ENCODE measurements at regions not wholly inside any gene's neighbourhood (a gene's known extent, or its start where the extent isn't known, plus 50 kb on each side); places are given as distances from the start of the nearest gene placed in this dataset.

GRCh38 chr3:106014518-106014917, 145.7 kb upstream of the CBLB start:
- WGBS, 2 experiments (ENCODE audit: insufficient coverage in 1 of 2, insufficient read length in 1 of 2) = 94% methylated on average over 1 of the region's 1 CpG; no CpG with 5 or more reads in 1 of the 2 experiments
- no peak overlapping the region for H3K4me3 Mint-ChIP-seq
- H3K27ac ChIP-seq (ENCODE audit: low read depth, low read length) = no peak overlapping the region
- no peaks in the 10 kb centered on the region for H3K27me3 Mint-ChIP-seq (ENCODE audit: insufficient read depth)
- DNase-seq = no peak
- peaks cover 28% of the 10 kb centered on the region for H3K4me1 Mint-ChIP-seq
- H3K36me3 Mint-ChIP-seq (ENCODE audit: low read depth) = no peaks in the 10 kb centered on the region
- peaks cover 6% of the 10 kb centered on the region for H3K9me3 Mint-ChIP-seq
- H3K36me3 ChIP-seq (ENCODE audit: control insufficient read depth, insufficient read depth, low read length) = no peaks in the 10 kb centered on the region
- H3K27me3 ChIP-seq (ENCODE audit: control insufficient read depth, insufficient read depth, low read length, poor library complexity, severe bottlenecking) = no peaks in the 10 kb centered on the region
- no peak overlapping the region for H3K27ac Mint-ChIP-seq
- H3K4me1 ChIP-seq (ENCODE audit: control insufficient read depth, insufficient read depth, low read length) = peaks cover 2% of the 10 kb centered on the region
- no peak overlapping the region for H3K9ac ChIP-seq (ENCODE audit: extremely low read depth, low read length, poor library complexity, severe bottlenecking)
- H3K4me3 ChIP-seq (ENCODE audit: low read length) = no peak overlapping the region
- H3K9me3 ChIP-seq (ENCODE audit: control insufficient read depth, low read length) = peaks cover 12% of the 10 kb centered on the region
- TF ChIP-seq CTCF (conservative IDR thresholded peaks at IDR 0.05) = no peak

GRCh38 chr3:106014971-106015370, 146.2 kb upstream of the CBLB start:
- peaks cover 8% of the 10 kb centered on the region for H3K9me3 ChIP-seq (ENCODE audit: control insufficient read depth, low read length)
- H3K27me3 ChIP-seq (ENCODE audit: control insufficient read depth, insufficient read depth, low read length, poor library complexity, severe bottlenecking) = no peaks in the 10 kb centered on the region
- DNase-seq = no peak
- TF ChIP-seq CTCF (conservative IDR thresholded peaks at IDR 0.05) = no peak
- H3K36me3 Mint-ChIP-seq (ENCODE audit: low read depth) = no peaks in the 10 kb centered on the region
- H3K9me3 Mint-ChIP-seq = peaks cover 6% of the 10 kb centered on the region
- H3K27ac ChIP-seq (ENCODE audit: low read depth, low read length) = no peak overlapping the region
- WGBS, 2 experiments (ENCODE audit: insufficient coverage in 1 of 2, insufficient read length in 1 of 2) = 80 to 93% methylated on average over 1 to 3 of the region's 3 CpGs
- H3K4me1 Mint-ChIP-seq = peaks cover 28% of the 10 kb centered on the region
- peaks cover 2% of the 10 kb centered on the region for H3K4me1 ChIP-seq (ENCODE audit: control insufficient read depth, insufficient read depth, low read length)
- H3K4me3 ChIP-seq (ENCODE audit: low read length) = no peak overlapping the region
- H3K27ac Mint-ChIP-seq = no peak overlapping the region
- no peaks in the 10 kb centered on the region for H3K27me3 Mint-ChIP-seq (ENCODE audit: insufficient read depth)
- no peak overlapping the region for H3K9ac ChIP-seq (ENCODE audit: extremely low read depth, low read length, poor library complexity, severe bottlenecking)
- H3K36me3 ChIP-seq (ENCODE audit: control insufficient read depth, insufficient read depth, low read length) = no peaks in the 10 kb centered on the region
- no peak overlapping the region for H3K4me3 Mint-ChIP-seq

GRCh38 chr3:106018102-106018501, 149.3 kb upstream of the CBLB start:
- H3K27ac Mint-ChIP-seq = no peak overlapping the region
- no peaks in the 10 kb centered on the region for H3K4me1 ChIP-seq (ENCODE audit: control insufficient read depth, insufficient read depth, low read length)
- H3K4me3 Mint-ChIP-seq = no peak overlapping the region
- no peaks in the 10 kb centered on the region for H3K36me3 ChIP-seq (ENCODE audit: control insufficient read depth, insufficient read depth, low read length)
- H3K4me3 ChIP-seq (ENCODE audit: low read length) = no peak overlapping the region
- no peak overlapping the region for H3K27ac ChIP-seq (ENCODE audit: low read depth, low read length)
- TF ChIP-seq CTCF (conservative IDR thresholded peaks at IDR 0.05) = no peak
- H3K9me3 ChIP-seq (ENCODE audit: control insufficient read depth, low read length) = peaks cover 6% of the 10 kb centered on the region
- H3K4me1 Mint-ChIP-seq = peaks cover 19% of the 10 kb centered on the region
- WGBS, 2 experiments (ENCODE audit: insufficient coverage in 1 of 2, insufficient read length in 1 of 2) = 86 to 95% methylated on average over 1 to 4 of the region's 4 CpGs
- H3K9ac ChIP-seq (ENCODE audit: extremely low read depth, low read length, poor library complexity, severe bottlenecking) = no peak overlapping the region
- no peak for DNase-seq
- peaks cover 6% of the 10 kb centered on the region for H3K9me3 Mint-ChIP-seq
- H3K36me3 Mint-ChIP-seq (ENCODE audit: low read depth) = no peaks in the 10 kb centered on the region
- no peaks in the 10 kb centered on the region for H3K27me3 Mint-ChIP-seq (ENCODE audit: insufficient read depth)
- H3K27me3 ChIP-seq (ENCODE audit: control insufficient read depth, insufficient read depth, low read length, poor library complexity, severe bottlenecking) = no peaks in the 10 kb centered on the region

Measured in endodermal cell (in vitro differentiated cells).